ENCODE measurements at regions not wholly inside any gene's neighbourhood (a gene's known extent, or its start where the extent isn't known, plus 50 kb on each side); places are given as distances from the start of the nearest gene placed in this dataset.

DNA sequence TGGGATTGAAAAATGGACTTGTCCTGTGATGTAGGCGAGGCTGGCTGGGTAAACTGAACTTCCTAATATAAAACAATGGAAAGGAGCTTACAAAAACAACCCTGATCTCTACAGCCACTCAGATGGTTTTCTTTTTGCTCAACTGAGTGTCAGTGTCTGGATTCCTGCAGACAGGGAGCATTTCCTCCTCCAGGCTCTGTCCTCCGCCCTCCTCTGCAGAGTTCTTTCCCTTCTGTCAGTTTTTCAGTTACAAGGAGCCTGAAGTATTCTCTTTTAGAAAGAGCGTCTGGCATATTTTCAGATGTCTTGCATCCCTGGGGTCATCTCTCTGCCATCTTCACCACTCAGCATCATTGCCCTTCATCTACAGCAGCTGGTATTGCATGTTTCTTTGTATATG is 50.0 kb upstream of the PITRM1 start:
- no peaks in the 10 kb centered on the region for H3K27me3 ChIP-seq
- no peak overlapping the region for H3K4me3 Mint-ChIP-seq
- peaks cover 11% of the 10 kb centered on the region for H3K9me3 Mint-ChIP-seq
- H3K4me3 ChIP-seq = no peak overlapping the region
- TF ChIP-seq EZH2phosphoT487 (IDR thresholded peaks at IDR 0.05) = no peak
- no peak for TF ChIP-seq EZH2 (IDR thresholded peaks at IDR 0.05)
- TF ChIP-seq, protein P1, sequence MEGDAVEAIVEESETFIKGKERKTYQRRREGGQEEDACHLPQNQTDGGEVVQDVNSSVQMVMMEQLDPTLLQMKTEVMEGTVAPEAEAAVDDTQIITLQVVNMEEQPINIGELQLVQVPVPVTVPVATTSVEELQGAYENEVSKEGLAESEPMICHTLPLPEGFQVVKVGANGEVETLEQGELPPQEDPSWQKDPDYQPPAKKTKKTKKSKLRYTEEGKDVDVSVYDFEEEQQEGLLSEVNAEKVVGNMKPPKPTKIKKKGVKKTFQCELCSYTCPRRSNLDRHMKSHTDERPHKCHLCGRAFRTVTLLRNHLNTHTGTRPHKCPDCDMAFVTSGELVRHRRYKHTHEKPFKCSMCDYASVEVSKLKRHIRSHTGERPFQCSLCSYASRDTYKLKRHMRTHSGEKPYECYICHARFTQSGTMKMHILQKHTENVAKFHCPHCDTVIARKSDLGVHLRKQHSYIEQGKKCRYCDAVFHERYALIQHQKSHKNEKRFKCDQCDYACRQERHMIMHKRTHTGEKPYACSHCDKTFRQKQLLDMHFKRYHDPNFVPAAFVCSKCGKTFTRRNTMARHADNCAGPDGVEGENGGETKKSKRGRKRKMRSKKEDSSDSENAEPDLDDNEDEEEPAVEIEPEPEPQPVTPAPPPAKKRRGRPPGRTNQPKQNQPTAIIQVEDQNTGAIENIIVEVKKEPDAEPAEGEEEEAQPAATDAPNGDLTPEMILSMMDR (IDR thresholded peaks at IDR 0.05) = no peak
- DNase-seq (ENCODE audit: low spot score) = no peak
- H3K4me1 Mint-ChIP-seq = no peaks in the 10 kb centered on the region
- H2AFZ ChIP-seq (replicated peaks) = no peak overlapping the region
- no peak overlapping the region for H3K27ac ChIP-seq
- no peak overlapping the region for H3K9ac ChIP-seq
- H3K79me2 ChIP-seq (ENCODE audit: low read depth) = no peaks in the 10 kb centered on the region
- peaks cover 9% of the 10 kb centered on the region for H3K27me3 Mint-ChIP-seq (ENCODE audit: insufficient read depth, low read depth)
- H3F3A ChIP-seq (ENCODE audit: low read depth) = no peaks in the 10 kb centered on the region
- no peaks in the 10 kb centered on the region for H3K36me3 Mint-ChIP-seq
- H3K27ac Mint-ChIP-seq = no peak overlapping the region
- H3K9me3 ChIP-seq (ENCODE audit: low read depth) = no peaks in the 10 kb centered on the region
- H4K20me1 ChIP-seq (ENCODE audit: low read depth) = no peaks in the 10 kb centered on the region
- H3K4me2 ChIP-seq = no peak overlapping the region
- H3K4me1 ChIP-seq = no peaks in the 10 kb centered on the region
- no peaks in the 10 kb centered on the region for H3K36me3 ChIP-seq

Measured in neural progenitor cell (in vitro differentiated cells).